ENCODE measurements at regions not wholly inside any gene's neighbourhood (a gene's known extent, or its start where the extent isn't known, plus 50 kb on each side); places are given as distances from the start of the nearest gene placed in this dataset.

DNA sequence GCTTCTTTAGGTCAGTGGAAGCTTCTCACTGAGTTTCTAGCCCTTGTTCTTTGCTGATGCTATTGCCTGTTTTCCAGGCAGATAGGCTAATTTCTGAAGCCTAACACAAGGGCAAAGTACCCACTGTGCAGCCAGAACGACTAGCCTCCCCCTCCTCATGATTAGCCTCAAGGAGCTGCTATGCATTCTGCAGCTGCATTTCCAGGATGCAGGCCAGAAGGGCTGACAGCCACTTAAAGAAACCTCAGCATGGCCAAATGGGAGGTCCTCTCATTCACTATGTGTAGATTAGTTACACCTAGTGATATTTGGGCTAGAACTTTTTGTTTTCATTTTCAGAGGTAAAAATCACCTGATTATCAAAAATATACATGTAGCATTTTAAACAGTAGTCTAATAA, 216.0 kb downstream of the RAD51AP2 start:
- DNase-seq (ENCODE audit: low spot score) (no peak), ATAC-seq (ENCODE audit: low FRiP score) (no peak)
- TF ChIP-seq, protein P1, sequence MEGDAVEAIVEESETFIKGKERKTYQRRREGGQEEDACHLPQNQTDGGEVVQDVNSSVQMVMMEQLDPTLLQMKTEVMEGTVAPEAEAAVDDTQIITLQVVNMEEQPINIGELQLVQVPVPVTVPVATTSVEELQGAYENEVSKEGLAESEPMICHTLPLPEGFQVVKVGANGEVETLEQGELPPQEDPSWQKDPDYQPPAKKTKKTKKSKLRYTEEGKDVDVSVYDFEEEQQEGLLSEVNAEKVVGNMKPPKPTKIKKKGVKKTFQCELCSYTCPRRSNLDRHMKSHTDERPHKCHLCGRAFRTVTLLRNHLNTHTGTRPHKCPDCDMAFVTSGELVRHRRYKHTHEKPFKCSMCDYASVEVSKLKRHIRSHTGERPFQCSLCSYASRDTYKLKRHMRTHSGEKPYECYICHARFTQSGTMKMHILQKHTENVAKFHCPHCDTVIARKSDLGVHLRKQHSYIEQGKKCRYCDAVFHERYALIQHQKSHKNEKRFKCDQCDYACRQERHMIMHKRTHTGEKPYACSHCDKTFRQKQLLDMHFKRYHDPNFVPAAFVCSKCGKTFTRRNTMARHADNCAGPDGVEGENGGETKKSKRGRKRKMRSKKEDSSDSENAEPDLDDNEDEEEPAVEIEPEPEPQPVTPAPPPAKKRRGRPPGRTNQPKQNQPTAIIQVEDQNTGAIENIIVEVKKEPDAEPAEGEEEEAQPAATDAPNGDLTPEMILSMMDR (IDR thresholded peaks at IDR 0.05) = no peak

DNA sequence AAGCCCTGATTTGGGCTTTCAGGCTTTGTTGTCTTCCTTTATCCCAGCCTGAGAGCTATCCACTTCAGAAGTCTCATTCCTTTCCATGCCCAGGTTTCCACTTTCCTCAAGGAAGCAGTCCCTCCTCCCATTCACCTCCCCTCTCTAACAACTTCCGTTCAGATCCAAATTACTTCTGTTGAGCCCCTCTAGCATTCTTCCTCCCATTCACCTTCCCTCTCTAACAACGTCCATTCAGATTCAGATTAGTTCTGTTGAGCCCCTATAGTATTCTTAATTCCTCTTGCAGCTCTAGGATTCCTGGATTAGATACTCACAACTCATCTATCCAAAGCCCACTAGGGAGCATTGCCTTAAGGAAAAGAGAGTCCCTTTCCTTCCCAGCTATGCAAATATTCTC, 216.8 kb downstream of the RAD51AP2 start:
- TF ChIP-seq, protein P1 (IDR thresholded peaks at IDR 0.05) = no peak
- ATAC-seq (ENCODE audit: low FRiP score) (no peak), DNase-seq (ENCODE audit: low spot score) (no peak)

DNA sequence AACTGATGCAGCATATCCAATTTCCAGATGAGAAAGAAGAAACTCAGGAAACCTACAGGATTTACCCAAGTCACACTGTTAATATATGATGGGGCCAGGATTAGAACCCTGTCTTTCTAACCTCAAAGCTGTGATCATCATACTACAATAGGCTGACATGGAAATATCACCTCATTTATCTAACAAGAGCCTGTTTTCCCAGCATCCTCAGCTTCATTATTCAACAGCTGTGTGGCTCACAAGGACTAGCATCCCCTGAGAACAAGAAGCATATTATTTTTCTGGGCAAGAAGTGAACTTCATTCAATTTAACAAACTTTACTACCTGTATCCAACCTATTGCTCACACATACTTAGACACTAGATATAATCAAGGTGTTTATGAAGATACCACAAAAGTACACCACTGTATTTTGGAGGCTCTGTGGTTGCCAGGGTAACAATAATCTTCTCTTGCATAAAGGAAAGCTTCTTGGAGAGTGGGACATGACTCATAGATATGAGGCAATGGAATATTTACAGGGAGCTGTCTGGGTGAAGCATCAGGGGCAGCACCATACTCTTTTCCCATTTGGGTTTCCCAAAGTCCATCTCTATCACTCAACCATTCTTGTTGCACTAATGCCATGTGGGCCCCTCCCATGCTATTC, 218.2 kb downstream of the RAD51AP2 start:
- peak; percentile 48 for ATAC-seq (ENCODE audit: low FRiP score)
- TF ChIP-seq, protein P1 (IDR thresholded peaks at IDR 0.05) = no peak
- no peak for DNase-seq (ENCODE audit: low spot score)

DNA sequence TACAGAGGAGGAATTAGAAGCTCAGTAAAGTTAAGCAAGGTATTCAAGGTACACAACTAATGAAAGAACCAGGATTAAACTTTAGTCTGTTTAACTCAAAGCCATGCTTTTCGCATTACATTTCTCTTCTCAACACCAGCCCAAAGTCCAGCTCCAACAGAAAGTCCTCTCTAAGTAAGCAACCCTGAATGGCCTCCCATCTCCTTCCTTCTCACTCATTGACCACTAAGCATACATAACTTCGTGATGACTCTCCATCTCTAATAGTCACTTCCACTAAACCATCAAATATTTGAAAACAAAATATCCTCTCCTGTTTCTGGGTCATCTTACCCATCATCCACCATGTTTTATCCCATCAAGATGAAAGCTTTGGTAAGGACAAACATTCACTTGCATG, 219.8 kb downstream of the RAD51AP2 start:
- ATAC-seq (ENCODE audit: low FRiP score) (no peak), DNase-seq (ENCODE audit: low spot score) (no peak)
- TF ChIP-seq, protein P1 (IDR thresholded peaks at IDR 0.05) = no peak

DNA sequence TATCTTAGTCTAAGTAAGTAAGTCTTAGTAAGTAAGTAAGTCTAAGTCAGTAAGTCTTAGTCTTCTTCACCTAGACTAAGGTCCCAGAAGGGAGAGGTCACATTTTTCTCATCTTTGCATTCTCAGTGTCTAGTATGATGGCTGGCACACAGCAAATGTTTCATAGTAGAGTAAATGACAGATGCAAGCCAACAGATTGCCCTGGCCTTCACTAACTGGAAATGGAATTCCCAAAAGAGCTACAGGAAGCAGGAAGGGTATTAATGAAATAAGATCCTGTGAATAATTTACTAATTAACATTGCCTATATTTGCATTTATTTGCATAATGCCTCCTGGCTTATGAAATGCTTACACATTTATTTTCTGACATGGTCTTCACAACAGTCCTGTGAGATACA, 221.6 kb downstream of the RAD51AP2 start:
- DNase-seq (ENCODE audit: low spot score) (no peak), ATAC-seq (ENCODE audit: low FRiP score) (no peak)
- TF ChIP-seq, protein P1 (IDR thresholded peaks at IDR 0.05) = no peak

DNA sequence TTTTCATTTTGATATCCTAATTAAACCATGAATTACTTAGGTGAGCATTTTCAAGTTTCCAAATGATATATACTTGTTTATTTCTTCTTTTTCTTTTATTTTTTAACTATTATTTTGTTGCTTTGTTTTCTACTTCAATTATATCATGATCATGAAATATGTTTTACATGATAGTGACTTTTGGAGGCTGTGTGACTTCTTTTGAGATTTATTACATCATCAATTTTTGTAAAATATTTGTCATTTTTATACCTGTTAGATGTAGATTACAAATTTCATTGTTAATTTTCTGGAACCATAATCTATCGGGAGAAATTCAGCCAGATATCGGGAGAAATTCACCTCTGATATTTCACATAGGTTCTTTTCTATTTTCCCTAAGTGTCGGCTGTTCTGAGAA, 228.6 kb downstream of the RAD51AP2 start:
- no peak for ATAC-seq (ENCODE audit: low FRiP score)
- DNase-seq (ENCODE audit: low spot score) = no peak
- TF ChIP-seq, protein P1 (IDR thresholded peaks at IDR 0.05) = no peak

DNA sequence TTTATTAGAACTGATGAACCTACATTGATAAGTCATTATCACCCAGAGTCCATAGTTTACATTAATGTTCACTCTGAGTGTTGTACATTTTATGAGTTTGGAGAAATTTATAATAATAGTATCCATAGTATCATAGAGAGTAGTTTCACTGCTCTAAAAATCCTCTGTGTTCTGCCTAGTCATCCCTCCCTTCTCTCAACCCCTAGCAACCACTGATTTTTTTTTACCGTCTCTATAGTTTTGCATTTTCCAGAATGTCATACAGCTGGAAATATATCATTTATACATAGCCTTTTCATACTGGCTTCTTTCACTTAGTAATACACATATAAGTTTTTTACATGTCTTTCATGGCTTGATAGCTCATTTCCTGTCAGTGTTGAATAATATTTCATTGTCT, 231.1 kb downstream of the RAD51AP2 start:
- DNase-seq (ENCODE audit: low spot score) (no peak), ATAC-seq (ENCODE audit: low FRiP score) (no peak)
- TF ChIP-seq, protein P1 (IDR thresholded peaks at IDR 0.05) = no peak
